DND-41 (cell line): ENCODE measurements at regions not wholly inside any gene's neighbourhood (a gene's known extent, or its start where the extent isn't known, plus 50 kb on each side); places are given as distances from the start of the nearest gene placed in this dataset.

ENCODE experiments used
- ATAC-seq: fragments of 200-7000 bp; cut with Tn5 transposase; 3 replicates; pipeline ENCODE4 v1.9.1; 2021; ENCODE audit warnings: low read depth; ENCODE audit not compliant: insufficient read depth
- DNase-seq: peaks from one replicate; pipeline ENCODE4 v3.0.0-alpha.2; 2020
- H2AFZ ChIP-seq: 2 replicates; pipeline ENCODE4 v1.6.0; 2012; ENCODE audit warnings: low read depth, low read length
- H3K27ac ChIP-seq: 2 replicates; pipeline ENCODE4 v1.5.1; 2012; ENCODE audit warnings: low read length, inconsistent platforms
- H3K27me3 ChIP-seq: fragments of 200-600 bp; sonication (generic); 2 replicates; pipeline ENCODE4 v1.6.0; 2012; ENCODE audit warnings: low read length, mild to moderate bottlenecking, inconsistent platforms; ENCODE audit not compliant: insufficient read depth, poor library complexity
- H3K36me3 ChIP-seq: 2 replicates; pipeline ENCODE4 v1.5.1; 2012; ENCODE audit warnings: low read length, inconsistent platforms; ENCODE audit not compliant: insufficient read depth
- H3K4me1 ChIP-seq: 2 replicates; pipeline ENCODE4 v1.5.1; 2012; ENCODE audit warnings: mild to moderate bottlenecking, low read length; ENCODE audit not compliant: insufficient read depth
- H3K4me2 ChIP-seq: 2 replicates; pipeline ENCODE4 v1.6.0; 2012; ENCODE audit warnings: mild to moderate bottlenecking, moderate library complexity, low read length, inconsistent platforms; ENCODE audit not compliant: insufficient read depth
- H3K4me3 ChIP-seq, 2 experiments: fragments of 200-600 bp in 1 of 2; shearing (Covaris generic) in 1 of 2; 2 replicates each; pipeline ENCODE4 v1.5.1; 2012 to 2016; ENCODE audit warnings: inconsistent platforms in 2 of 2, low read length in 2 of 2, mild to moderate bottlenecking in 2 of 2, low read depth in 1 of 2, moderate library complexity in 1 of 2
- H3K79me2 ChIP-seq: 2 replicates; pipeline ENCODE4 v1.6.0; 2012; ENCODE audit warnings: low read length, inconsistent platforms; ENCODE audit not compliant: insufficient read depth
- H3K9ac ChIP-seq: 2 replicates; pipeline ENCODE4 v1.6.0; 2012; ENCODE audit warnings: low read depth, mild to moderate bottlenecking, inconsistent platforms, low read length, moderate library complexity
- H3K9me3 ChIP-seq: 2 replicates; pipeline ENCODE4 v1.5.1; 2012; ENCODE audit warnings: low read length, moderate library complexity, mild to moderate bottlenecking, inconsistent platforms; ENCODE audit not compliant: insufficient read depth, severe bottlenecking
- H4K20me1 ChIP-seq: 2 replicates; pipeline ENCODE4 v1.6.0; 2012; ENCODE audit warnings: low read length; ENCODE audit not compliant: insufficient read depth
- CTCF ChIP-seq: IDR thresholded peaks from 2 replicates; pipeline ENCODE4 v1.5.1; 2012; ENCODE audit warnings: borderline replicate concordance, low read length, moderate library complexity, mild to moderate bottlenecking; ENCODE audit not compliant: poor library complexity, severe bottlenecking; ENCODE audit errors: extremely low read depth
- EZH2 ChIP-seq: IDR thresholded peaks from 3 replicates; pipeline ENCODE4 v1.6.1; 2012; ENCODE audit warnings: borderline replicate concordance, low read depth, mild to moderate bottlenecking, moderate library complexity, low read length, inconsistent platforms; ENCODE audit not compliant: severe bottlenecking

GRCh38 chr2:18262601-18263000 is 297.9 kb downstream of the RDH14 start:
- Histone ChIP-seq H3K9ac (no peak overlapping the region), H3K4me3 (no peak overlapping the region), H3K4me1 (no peaks in the 10 kb centered on the region), H3K27me3 (no peaks in the 10 kb centered on the region), H3K27ac (no peak overlapping the region), H3K9me3 (no peaks in the 10 kb centered on the region), H2AFZ (no peak overlapping the region), H3K4me2 (no peak overlapping the region), H3K79me2 (no peaks in the 10 kb centered on the region), H4K20me1 (no peaks in the 10 kb centered on the region), H3K36me3 (no peaks in the 10 kb centered on the region)
- ATAC-seq, result no peak
- TF ChIP-seq EZH2 (no peak), CTCF (no peak)
- DNase-seq, result no peak

- Histone ChIP-seq H3K36me3 (no peaks in the 10 kb centered on the region), H3K4me3 (no peak overlapping the region), H3K4me2 (no peak overlapping the region), H3K27me3 (no peaks in the 10 kb centered on the region), H3K9ac (no peak overlapping the region), H3K9me3 (no peaks in the 10 kb centered on the region), H3K4me1 (no peaks in the 10 kb centered on the region), H2AFZ (no peak overlapping the region), H4K20me1 (no peaks in the 10 kb centered on the region), H3K79me2 (no peaks in the 10 kb centered on the region), H3K27ac (no peak overlapping the region)
- no peak for DNase-seq
- TF ChIP-seq EZH2 (no peak), CTCF (no peak)
- no peak for ATAC-seq
Observed at GRCh38 chr2:18253686-18254197, 306.7 kb downstream of the RDH14 start.

GRCh38 chr2:18251486-18251885 is 309.0 kb downstream of the RDH14 start:
- Histone ChIP-seq H2AFZ (no peak overlapping the region), H3K9me3 (no peaks in the 10 kb centered on the region), H3K4me3 (no peak overlapping the region), H3K27ac (no peak overlapping the region), H4K20me1 (no peaks in the 10 kb centered on the region), H3K27me3 (no peaks in the 10 kb centered on the region), H3K36me3 (no peaks in the 10 kb centered on the region), H3K79me2 (no peaks in the 10 kb centered on the region), H3K9ac (no peak overlapping the region), H3K4me2 (no peak overlapping the region), H3K4me1 (no peaks in the 10 kb centered on the region)
- DNase-seq (no peak), ATAC-seq (no peak)
- TF ChIP-seq EZH2 (no peak), CTCF (no peak)
